ENCODE measurements at regions not wholly inside any gene's neighbourhood (a gene's known extent, or its start where the extent isn't known, plus 50 kb on each side); places are given as distances from the start of the nearest gene placed in this dataset.
A peak's percentile ranks its signal among the peaks of the same experiment; 100 is the strongest.

- no peaks in the 10 kb centered on the region for H3K79me2 ChIP-seq (ENCODE audit: low read length)
- intact Hi-C loops (cut with micrococcal nuclease) = no loop called here
- DNase-seq (no peak), ATAC-seq (no peak)
- no peaks in the 10 kb centered on the region for H3K36me3 ChIP-seq (ENCODE audit: low read depth, low read length)
- H3F3A ChIP-seq (ENCODE audit: low read length, unreplicated experiment) = no peaks in the 10 kb centered on the region
- H3K9me2 ChIP-seq (replicated peaks; ENCODE audit: low read length) = no peaks in the 10 kb centered on the region
- no peak overlapping the region for H3K9ac ChIP-seq (ENCODE audit: low read length)
- peaks cover 2% of the 10 kb centered on the region; the same call in 1 of the 2 replicates for H3K4me1 ChIP-seq (ENCODE audit: insufficient read depth, low read length)
- no peak for TF ChIP-seq CTCF (conservative IDR thresholded peaks at IDR 0.05; ENCODE audit: low read depth, low read length)
- no peak for TF ChIP-seq EZH2phosphoT487 (IDR thresholded peaks at IDR 0.05; ENCODE audit: borderline replicate concordance, low read length)
- TF ChIP-seq EZH2 (IDR thresholded peaks at IDR 0.05; ENCODE audit: low read length, unreplicated experiment) = no peak
- ChIA-PET CTCF (no interaction called here), POLR2A (ENCODE audit: unreplicated experiment) (no interaction called here)
- BruUV-seq (replicated peaks) = no TSS peak
- no peak overlapping the region for H3K4me2 ChIP-seq (ENCODE audit: low read length)
- H4K20me1 ChIP-seq (ENCODE audit: low read length) = no peaks in the 10 kb centered on the region
- H3K27ac ChIP-seq (ENCODE audit: low read length) = no peak overlapping the region
- H3K27me3 ChIP-seq (ENCODE audit: low read length) = peaks cover 53% of the 10 kb centered on the region
- H3K4me3 ChIP-seq (ENCODE audit: low read length) = no peak overlapping the region
- H3K9me3 ChIP-seq (ENCODE audit: low read length) = no peaks in the 10 kb centered on the region
- H2AFZ ChIP-seq (ENCODE audit: low read length) = no peak overlapping the region
Measured at GRCh38 chr1:34695580-34695979, 59.3 kb upstream of the GJB5 start.

- Histone ChIP-seq H3K4me3 (ENCODE audit: low read length) (no peak overlapping the region), H3K79me2 (ENCODE audit: low read length) (no peaks in the 10 kb centered on the region), H4K20me1 (ENCODE audit: low read length) (no peaks in the 10 kb centered on the region), H3K9ac (ENCODE audit: low read length) (no peak overlapping the region), H3K27ac (ENCODE audit: low read length) (no peak overlapping the region), H3K36me3 (ENCODE audit: low read depth, low read length) (no peaks in the 10 kb centered on the region), H3F3A (ENCODE audit: low read length, unreplicated experiment) (no peaks in the 10 kb centered on the region), H3K4me1 (ENCODE audit: insufficient read depth, low read length) (no peaks in the 10 kb centered on the region), H3K9me3 (ENCODE audit: low read length) (no peaks in the 10 kb centered on the region), H2AFZ (ENCODE audit: low read length) (no peak overlapping the region), H3K27me3 (ENCODE audit: low read length) (peaks cover 59% of the 10 kb centered on the region), H3K9me2 (replicated peaks; ENCODE audit: low read length) (no peaks in the 10 kb centered on the region), H3K4me2 (ENCODE audit: low read length) (no peak overlapping the region)
- POLR2A ChIA-PET (ENCODE audit: unreplicated experiment) = no interaction called here
- no TSS peak for BruUV-seq (replicated peaks)
- TF ChIP-seq EZH2phosphoT487 (IDR thresholded peaks at IDR 0.05; ENCODE audit: borderline replicate concordance, low read length) (no peak), EZH2 (IDR thresholded peaks at IDR 0.05; ENCODE audit: low read length, unreplicated experiment) (no peak), CTCF (conservative IDR thresholded peaks at IDR 0.05; ENCODE audit: low read depth, low read length) (no peak)
- CTCF ChIA-PET = no interaction called here
- peak; percentile 60 for DNase-seq
- no peak for ATAC-seq
- intact Hi-C loops (cut with micrococcal nuclease) = no loop called here
Measured at GRCh38 chr1:34696230-34696629, 58.6 kb upstream of the GJB5 start.

- no peak for ATAC-seq
- no peak overlapping the region for H3K4me3 ChIP-seq (ENCODE audit: low read length)
- no peaks in the 10 kb centered on the region for H3K4me1 ChIP-seq (ENCODE audit: insufficient read depth, low read length)
- ChIA-PET POLR2A (ENCODE audit: unreplicated experiment) (no interaction called here), CTCF (no interaction called here)
- H3K36me3 ChIP-seq (ENCODE audit: low read depth, low read length) = no peaks in the 10 kb centered on the region
- no peaks in the 10 kb centered on the region for H3K9me3 ChIP-seq (ENCODE audit: low read length)
- no peak overlapping the region for H3K9ac ChIP-seq (ENCODE audit: low read length)
- no peaks in the 10 kb centered on the region for H3F3A ChIP-seq (ENCODE audit: low read length, unreplicated experiment)
- BruUV-seq (replicated peaks) = no TSS peak
- no peaks in the 10 kb centered on the region for H3K79me2 ChIP-seq (ENCODE audit: low read length)
- H2AFZ ChIP-seq (ENCODE audit: low read length) = no peak overlapping the region
- no peaks in the 10 kb centered on the region for H4K20me1 ChIP-seq (ENCODE audit: low read length)
- peak; percentile 12 for DNase-seq
- TF ChIP-seq CTCF (conservative IDR thresholded peaks at IDR 0.05; ENCODE audit: low read depth, low read length) = no peak
- no peak overlapping the region for H3K27ac ChIP-seq (ENCODE audit: low read length)
- intact Hi-C loops (cut with micrococcal nuclease) = no loop called here
- H3K4me2 ChIP-seq (ENCODE audit: low read length) = no peak overlapping the region
- peaks cover 67% of the 10 kb centered on the region for H3K27me3 ChIP-seq (ENCODE audit: low read length)
- no peaks in the 10 kb centered on the region for H3K9me2 ChIP-seq (replicated peaks; ENCODE audit: low read length)
Measured at GRCh38 chr1:34696981-34697380, 57.9 kb upstream of the GJB5 start.
